ENCODE measurements at regions not wholly inside any gene's neighbourhood (a gene's known extent, or its start where the extent isn't known, plus 50 kb on each side); places are given as distances from the start of the nearest gene placed in this dataset.

DNA sequence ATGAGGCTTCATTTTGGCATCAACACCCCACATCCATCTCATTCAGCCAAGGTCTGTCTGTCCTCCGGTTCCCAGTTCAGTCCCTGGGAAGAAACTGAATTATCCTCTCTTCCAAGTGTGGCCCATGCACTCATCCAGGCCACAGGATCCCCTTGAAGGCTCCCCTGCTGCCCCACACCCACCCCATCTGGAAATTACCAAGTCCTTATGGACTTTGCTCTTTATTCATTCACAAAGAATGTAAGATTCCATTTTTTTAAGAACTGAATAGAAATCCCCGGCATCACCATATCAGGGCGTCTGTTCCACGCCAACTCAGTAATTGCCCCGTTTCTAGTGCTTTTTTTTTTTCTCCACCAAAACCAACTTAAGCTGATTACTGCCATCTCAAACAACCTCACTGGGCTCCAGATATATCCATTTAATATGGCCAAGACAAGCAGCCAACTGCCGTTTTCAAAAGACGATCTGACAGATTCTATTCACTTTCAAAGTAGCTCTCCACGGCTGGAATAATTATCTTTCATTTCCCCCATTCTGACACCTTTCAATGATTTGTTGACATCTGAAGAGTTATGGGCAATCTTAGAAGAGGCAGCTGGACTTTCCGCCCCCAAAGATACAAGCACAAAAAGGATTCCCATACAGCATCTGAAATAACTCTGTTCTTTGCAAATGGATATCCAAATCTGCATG lies 55.9 kb downstream of the OLIG1 start:
- TF ChIP-seq, protein P1, sequence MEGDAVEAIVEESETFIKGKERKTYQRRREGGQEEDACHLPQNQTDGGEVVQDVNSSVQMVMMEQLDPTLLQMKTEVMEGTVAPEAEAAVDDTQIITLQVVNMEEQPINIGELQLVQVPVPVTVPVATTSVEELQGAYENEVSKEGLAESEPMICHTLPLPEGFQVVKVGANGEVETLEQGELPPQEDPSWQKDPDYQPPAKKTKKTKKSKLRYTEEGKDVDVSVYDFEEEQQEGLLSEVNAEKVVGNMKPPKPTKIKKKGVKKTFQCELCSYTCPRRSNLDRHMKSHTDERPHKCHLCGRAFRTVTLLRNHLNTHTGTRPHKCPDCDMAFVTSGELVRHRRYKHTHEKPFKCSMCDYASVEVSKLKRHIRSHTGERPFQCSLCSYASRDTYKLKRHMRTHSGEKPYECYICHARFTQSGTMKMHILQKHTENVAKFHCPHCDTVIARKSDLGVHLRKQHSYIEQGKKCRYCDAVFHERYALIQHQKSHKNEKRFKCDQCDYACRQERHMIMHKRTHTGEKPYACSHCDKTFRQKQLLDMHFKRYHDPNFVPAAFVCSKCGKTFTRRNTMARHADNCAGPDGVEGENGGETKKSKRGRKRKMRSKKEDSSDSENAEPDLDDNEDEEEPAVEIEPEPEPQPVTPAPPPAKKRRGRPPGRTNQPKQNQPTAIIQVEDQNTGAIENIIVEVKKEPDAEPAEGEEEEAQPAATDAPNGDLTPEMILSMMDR (IDR thresholded peaks at IDR 0.05) = no peak
- no peak for TF ChIP-seq POLR2A (IDR thresholded peaks at IDR 0.05)
